ENCODE measurements at regions not wholly inside any gene's neighbourhood (a gene's known extent, or its start where the extent isn't known, plus 50 kb on each side); places are given as distances from the start of the nearest gene placed in this dataset.

- no peak for TF ChIP-seq EGR1 (IDR thresholded peaks at IDR 0.05; ENCODE audit: low read depth in 2 of 2)
- no peak for TF ChIP-seq HNF4G (IDR thresholded peaks at IDR 0.05)
- no peak for TF ChIP-seq RAD21 (IDR thresholded peaks at IDR 0.05)
- TF ChIP-seq RXRA (IDR thresholded peaks at IDR 0.05), result no peak
- TF ChIP-seq GABPA (IDR thresholded peaks at IDR 0.05 in 1 of 2, conservative IDR thresholded peaks at IDR 0.05 in 1 of 2), result no peak
- no peak for TF ChIP-seq NR2F2 (IDR thresholded peaks at IDR 0.05)
- no peak for TF ChIP-seq TAF1 (conservative IDR thresholded peaks at IDR 0.05)
- TF ChIP-seq HNF4A (conservative IDR thresholded peaks at IDR 0.05), result no peak
- no peak for TF ChIP-seq ZBTB33 (IDR thresholded peaks at IDR 0.05)
- TF ChIP-seq JUND (IDR thresholded peaks at IDR 0.05), result no peak
- TF ChIP-seq MAX (IDR thresholded peaks at IDR 0.05), result no peak
- no peak for TF ChIP-seq ATF3 (IDR thresholded peaks at IDR 0.05)
- TF ChIP-seq YY1 (IDR thresholded peaks at IDR 0.05), result no peak
- TF ChIP-seq FOXA2 (IDR thresholded peaks at IDR 0.05), result no peak
- no peak for TF ChIP-seq FOXA1 (IDR thresholded peaks at IDR 0.05)
- TF ChIP-seq, protein P1, sequence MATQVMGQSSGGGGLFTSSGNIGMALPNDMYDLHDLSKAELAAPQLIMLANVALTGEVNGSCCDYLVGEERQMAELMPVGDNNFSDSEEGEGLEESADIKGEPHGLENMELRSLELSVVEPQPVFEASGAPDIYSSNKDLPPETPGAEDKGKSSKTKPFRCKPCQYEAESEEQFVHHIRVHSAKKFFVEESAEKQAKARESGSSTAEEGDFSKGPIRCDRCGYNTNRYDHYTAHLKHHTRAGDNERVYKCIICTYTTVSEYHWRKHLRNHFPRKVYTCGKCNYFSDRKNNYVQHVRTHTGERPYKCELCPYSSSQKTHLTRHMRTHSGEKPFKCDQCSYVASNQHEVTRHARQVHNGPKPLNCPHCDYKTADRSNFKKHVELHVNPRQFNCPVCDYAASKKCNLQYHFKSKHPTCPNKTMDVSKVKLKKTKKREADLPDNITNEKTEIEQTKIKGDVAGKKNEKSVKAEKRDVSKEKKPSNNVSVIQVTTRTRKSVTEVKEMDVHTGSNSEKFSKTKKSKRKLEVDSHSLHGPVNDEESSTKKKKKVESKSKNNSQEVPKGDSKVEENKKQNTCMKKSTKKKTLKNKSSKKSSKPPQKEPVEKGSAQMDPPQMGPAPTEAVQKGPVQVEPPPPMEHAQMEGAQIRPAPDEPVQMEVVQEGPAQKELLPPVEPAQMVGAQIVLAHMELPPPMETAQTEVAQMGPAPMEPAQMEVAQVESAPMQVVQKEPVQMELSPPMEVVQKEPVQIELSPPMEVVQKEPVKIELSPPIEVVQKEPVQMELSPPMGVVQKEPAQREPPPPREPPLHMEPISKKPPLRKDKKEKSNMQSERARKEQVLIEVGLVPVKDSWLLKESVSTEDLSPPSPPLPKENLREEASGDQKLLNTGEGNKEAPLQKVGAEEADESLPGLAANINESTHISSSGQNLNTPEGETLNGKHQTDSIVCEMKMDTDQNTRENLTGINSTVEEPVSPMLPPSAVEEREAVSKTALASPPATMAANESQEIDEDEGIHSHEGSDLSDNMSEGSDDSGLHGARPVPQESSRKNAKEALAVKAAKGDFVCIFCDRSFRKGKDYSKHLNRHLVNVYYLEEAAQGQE (IDR thresholded peaks at IDR 0.05), result no peak
- TF ChIP-seq, protein P2, sequence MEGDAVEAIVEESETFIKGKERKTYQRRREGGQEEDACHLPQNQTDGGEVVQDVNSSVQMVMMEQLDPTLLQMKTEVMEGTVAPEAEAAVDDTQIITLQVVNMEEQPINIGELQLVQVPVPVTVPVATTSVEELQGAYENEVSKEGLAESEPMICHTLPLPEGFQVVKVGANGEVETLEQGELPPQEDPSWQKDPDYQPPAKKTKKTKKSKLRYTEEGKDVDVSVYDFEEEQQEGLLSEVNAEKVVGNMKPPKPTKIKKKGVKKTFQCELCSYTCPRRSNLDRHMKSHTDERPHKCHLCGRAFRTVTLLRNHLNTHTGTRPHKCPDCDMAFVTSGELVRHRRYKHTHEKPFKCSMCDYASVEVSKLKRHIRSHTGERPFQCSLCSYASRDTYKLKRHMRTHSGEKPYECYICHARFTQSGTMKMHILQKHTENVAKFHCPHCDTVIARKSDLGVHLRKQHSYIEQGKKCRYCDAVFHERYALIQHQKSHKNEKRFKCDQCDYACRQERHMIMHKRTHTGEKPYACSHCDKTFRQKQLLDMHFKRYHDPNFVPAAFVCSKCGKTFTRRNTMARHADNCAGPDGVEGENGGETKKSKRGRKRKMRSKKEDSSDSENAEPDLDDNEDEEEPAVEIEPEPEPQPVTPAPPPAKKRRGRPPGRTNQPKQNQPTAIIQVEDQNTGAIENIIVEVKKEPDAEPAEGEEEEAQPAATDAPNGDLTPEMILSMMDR (IDR thresholded peaks at IDR 0.05; ENCODE audit: low read depth, low read length, missing input control), result no peak
- no peak for TF ChIP-seq SP1 (IDR thresholded peaks at IDR 0.05)
- Histone ChIP-seq H3K9me3 (ENCODE audit: control insufficient read depth in 4 of 4, low read length in 3 of 4) (no peaks in the 10 kb centered on the region), H3K9ac (ENCODE audit: low read depth in 1 of 2, low read length in 2 of 2) (no peak overlapping the region), H3K27me3 (ENCODE audit: control insufficient read depth in 4 of 4, insufficient read depth in 4 of 4, low read length in 3 of 4) (no peaks in the 10 kb centered on the region), H3K27ac (ENCODE audit: low read depth in 1 of 2, low read length in 2 of 2) (no peak overlapping the region), H3K4me3 (ENCODE audit: low read depth in 1 of 3, low read length in 3 of 3) (no peak overlapping the region), H3K36me3 (ENCODE audit: control insufficient read depth in 4 of 4, insufficient read depth in 3 of 4, low read depth in 1 of 4, low read length in 3 of 4) (no peaks in the 10 kb centered on the region), H3K4me1 (ENCODE audit: control insufficient read depth in 4 of 4, insufficient read depth in 4 of 4, low read length in 3 of 4) (no peaks in the 10 kb centered on the region)
- no peak for DNase-seq (ENCODE audit: low spot score)
- 85% methylated on average over 12 of the region's 12 CpGs for WGBS
These were observed 437.9 kb downstream of the MATN1 start for GRCh38 chr1:30285501-30285932.
